ENCODE measurements at regions not wholly inside any gene's neighbourhood (a gene's known extent, or its start where the extent isn't known, plus 50 kb on each side); places are given as distances from the start of the nearest gene placed in this dataset.

DNA sequence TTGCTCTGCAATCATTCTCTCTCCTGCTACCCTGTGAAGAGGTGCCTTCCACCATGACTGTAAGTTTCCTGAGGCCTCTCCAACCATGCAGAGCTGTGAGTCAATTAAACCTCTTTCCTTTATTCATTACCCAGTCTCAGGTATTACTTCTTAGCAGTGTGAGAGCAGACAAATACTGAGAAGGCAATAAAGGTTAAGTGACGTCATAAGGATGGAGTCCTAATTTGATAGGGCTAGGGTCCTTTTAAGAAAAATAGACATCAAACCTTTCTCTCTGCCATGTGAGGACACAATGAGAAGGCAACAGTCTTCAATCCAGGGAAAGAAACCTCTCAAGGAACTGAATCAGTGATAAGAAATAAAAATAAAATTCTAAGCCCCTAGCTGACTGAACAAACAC, 1262.7 kb downstream of the FAM133A start:
- TF ChIP-seq, protein P1, sequence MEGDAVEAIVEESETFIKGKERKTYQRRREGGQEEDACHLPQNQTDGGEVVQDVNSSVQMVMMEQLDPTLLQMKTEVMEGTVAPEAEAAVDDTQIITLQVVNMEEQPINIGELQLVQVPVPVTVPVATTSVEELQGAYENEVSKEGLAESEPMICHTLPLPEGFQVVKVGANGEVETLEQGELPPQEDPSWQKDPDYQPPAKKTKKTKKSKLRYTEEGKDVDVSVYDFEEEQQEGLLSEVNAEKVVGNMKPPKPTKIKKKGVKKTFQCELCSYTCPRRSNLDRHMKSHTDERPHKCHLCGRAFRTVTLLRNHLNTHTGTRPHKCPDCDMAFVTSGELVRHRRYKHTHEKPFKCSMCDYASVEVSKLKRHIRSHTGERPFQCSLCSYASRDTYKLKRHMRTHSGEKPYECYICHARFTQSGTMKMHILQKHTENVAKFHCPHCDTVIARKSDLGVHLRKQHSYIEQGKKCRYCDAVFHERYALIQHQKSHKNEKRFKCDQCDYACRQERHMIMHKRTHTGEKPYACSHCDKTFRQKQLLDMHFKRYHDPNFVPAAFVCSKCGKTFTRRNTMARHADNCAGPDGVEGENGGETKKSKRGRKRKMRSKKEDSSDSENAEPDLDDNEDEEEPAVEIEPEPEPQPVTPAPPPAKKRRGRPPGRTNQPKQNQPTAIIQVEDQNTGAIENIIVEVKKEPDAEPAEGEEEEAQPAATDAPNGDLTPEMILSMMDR (conservative IDR thresholded peaks at IDR 0.05; ENCODE audit: low read depth, low read length): no peak
- no peak for TF ChIP-seq EZH2 (IDR thresholded peaks at IDR 0.05; ENCODE audit: low read length, unreplicated experiment)
- TF ChIP-seq EZH2phosphoT487 (IDR thresholded peaks at IDR 0.05; ENCODE audit: borderline replicate concordance, low read length): no peak
